HG02885 (cell line): ENCODE measurements at regions not wholly inside any gene's neighbourhood (a gene's known extent, or its start where the extent isn't known, plus 50 kb on each side); places are given as distances from the start of the nearest gene placed in this dataset.

ENCODE experiments used
- ATAC-seq: cut with Tn5 transposase; IDR thresholded peaks from one replicate; pipeline ENCODE4 v1.9.1; 2021; ENCODE audit warnings: mild to moderate bottlenecking; ENCODE audit not compliant: unreplicated experiment, poor library complexity

DNA sequence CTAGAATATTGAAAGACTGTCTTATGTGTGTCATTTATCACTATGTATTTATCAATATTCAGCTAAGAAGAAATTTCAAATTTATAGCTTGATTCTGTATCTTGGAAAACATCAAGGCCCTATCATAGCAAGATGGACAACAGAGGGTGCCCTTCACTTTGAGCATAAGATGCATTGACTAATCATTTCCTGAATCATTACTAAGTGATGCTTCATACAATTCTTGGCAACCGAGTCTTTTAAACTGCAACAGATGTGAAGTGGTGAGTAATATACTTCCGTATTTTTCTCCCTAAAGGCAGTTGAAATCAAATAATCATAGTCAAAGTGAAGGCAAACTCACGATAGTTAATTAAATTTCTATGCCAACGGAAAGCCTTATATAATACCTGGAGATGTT, 318.6 kb upstream of the RGMB start:
- no peak for ATAC-seq

DNA sequence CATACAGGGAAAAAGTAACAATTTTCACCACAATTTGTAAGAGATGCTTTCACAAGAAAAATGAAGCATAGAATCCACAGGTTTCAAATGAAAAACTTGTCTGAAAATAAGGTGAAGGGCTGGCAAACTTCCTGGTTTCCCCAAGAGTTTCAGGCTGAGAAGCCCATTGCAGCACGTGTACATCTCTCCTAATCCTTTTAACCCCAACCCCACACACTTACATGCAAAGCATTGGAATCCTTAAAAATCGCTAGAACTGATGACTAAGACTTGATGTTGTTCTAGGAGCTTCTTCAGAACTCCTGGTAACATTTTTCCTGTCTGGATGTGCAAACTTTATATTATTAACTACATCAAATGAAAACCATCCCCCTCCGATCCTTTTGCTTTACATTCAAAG, 317.8 kb upstream of the RGMB start:
- no peak for ATAC-seq

DNA sequence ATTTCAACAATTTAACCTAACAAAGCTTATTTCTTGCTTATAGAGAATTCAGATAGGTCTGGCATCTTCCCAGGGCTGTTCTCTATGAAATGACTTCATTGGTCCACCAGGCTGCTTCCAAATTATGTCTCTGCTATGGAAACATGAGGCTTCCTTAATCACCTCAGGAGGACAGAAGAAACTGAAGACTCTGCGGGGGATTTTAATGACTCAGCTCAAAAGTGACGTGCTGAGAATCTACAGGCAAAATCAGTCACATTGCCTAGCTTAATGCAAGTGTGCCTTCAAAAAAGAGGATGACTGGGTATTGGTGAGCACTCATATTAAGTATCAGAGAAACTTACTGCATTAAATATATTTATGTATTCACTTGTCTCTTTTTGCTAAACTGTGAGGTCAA, 315.5 kb upstream of the RGMB start:
- peak; percentile 37 for ATAC-seq

GRCh38 chr5:98458726-98459125, 314.7 kb upstream of the RGMB start:
- no peak for ATAC-seq

DNA sequence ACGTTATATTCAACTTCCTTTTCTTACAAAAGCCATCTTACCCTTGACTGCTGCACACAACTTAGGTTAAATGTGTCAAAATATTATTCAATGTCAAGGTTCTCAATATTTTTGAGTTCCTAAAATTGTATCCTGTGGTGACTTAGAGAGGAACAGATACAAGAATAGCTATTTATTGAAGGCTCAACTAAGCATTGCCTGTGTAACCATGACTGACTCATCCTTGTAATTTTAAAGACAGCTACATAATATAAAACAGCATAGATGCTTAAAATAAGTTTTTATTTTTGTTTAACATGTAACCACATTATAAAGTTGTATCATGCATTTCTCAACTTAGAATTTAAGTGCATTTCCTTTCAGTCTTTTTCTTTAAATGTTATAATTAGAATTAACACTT, 312.9 kb upstream of the RGMB start:
- ATAC-seq, result no peak

- ATAC-seq, result no peak
Measured at GRCh38 chr5:98461485-98461884, 312.0 kb upstream of the RGMB start.

DNA sequence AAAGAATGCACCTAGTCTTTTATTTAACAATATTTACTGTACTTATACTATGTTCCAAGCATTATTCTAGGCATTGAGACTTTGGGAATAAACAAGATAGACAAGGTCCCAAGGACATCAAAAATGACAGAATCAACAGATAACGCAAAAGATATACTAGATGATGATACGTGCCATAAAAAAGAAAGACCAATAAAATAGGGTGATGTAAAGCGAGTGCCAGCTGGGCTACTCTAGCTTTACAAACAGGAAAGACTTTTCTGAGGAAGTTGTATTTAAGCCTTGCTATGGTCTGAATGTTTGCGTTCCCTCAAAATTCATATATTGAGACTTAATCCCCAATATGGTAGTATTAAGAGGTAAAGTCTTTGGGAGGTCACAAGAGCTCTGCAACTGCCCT, 310.2 kb upstream of the RGMB start:
- no peak for ATAC-seq

DNA sequence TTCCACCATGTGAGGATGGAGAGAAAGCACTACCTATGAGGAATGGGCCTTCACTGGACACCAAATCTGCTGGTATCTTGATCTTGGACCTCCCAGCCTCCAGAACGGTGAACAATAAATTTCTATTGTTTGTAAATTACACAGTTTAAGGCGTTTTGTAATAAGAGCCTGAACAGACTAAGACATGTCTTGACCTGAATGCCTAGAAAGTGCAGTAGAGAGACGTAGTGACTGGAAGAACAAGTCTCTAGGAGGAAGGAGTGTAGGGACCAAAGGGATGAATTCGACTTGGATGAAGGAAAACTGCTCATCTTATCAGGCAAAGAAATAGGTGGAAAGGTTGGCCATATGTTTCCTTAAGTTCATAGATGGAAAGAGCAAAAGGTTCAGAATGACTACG, 309.8 kb upstream of the RGMB start:
- no peak for ATAC-seq

DNA sequence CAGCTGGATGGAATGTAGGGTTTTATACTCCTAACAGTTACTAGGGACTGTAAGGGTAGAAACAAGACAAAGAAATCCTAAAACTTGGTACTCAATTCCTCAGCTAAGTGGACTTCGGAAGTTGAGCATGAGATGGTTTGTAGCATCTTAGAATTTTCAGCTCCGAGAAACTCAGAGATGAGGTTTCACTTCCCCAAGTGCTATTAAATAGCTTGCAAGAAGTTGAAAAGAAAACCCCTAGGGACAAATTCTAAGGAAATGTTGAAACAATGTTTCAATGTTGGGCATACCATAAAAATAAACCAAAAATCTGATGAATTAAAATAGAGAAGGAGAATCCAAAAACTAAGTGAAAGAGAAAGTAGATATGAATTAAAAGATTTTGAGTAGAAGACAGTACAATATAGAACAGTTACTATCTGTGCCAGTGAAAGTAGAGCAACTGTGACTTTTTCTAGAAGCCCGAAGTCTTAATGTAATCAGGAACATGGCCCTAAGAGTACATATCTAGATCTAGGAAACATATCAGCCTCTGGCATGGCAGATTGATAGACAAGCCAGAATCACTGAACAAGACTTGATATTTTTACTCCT, 308.6 kb upstream of the RGMB start:
- peak; percentile 94 for ATAC-seq

GRCh38 chr5:98468188-98468869, 305.1 kb upstream of the RGMB start:
- ATAC-seq, result no peak

- no peak for ATAC-seq
Measured at GRCh38 chr5:98470747-98471146, 302.7 kb upstream of the RGMB start.

- no peak for ATAC-seq
Measured at GRCh38 chr5:98471458-98471857, 302.0 kb upstream of the RGMB start.

GRCh38 chr5:98474216-98474615, 299.2 kb upstream of the RGMB start:
- no peak for ATAC-seq

- no peak for ATAC-seq
Measured at GRCh38 chr5:98474782-98475181, 298.7 kb upstream of the RGMB start.

DNA sequence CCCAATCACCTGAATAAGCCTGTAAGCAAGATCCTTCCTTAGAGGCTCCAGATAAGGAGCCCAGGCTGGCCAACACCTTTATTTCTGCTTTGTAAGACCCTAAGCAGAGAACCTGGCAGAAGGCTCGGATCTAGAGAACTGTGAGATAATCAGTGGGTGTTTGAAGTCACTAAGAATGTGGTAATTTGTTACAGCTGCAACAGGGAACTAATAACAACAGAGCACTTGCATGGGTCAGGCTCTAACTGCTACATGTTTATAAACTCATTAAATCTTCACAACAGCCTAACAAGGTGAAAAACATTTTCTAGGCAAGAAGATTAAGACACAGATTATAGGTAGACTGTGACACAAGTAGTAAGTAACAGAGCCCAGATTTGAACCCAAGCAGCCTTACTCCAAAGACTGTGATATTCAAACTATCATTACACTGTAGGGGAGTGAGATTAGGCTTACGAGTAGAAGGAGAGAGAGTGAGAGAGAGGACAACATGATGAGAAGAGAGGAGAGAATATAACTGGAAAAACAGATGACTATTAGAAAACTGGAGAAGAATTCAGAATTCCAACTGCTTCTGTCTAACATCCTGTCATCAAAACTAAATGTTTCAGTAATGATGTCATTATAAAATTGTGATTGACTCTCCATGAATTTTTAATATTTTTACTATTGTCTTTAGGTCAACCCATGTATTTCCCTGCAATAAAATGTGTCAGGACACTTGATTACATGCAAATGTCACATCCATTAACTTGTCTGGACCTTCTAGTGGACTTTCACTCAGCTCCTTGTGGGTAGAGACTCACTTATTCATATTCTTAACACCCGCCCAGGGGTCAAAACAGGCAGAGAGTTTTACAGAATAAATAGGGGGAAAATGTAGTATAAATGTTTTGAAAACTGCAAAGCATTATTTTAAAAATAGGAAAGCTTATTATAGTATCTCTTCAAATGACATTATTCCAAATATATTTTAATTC, 290.9 kb upstream of the RGMB start:
- ATAC-seq, result no peak

DNA sequence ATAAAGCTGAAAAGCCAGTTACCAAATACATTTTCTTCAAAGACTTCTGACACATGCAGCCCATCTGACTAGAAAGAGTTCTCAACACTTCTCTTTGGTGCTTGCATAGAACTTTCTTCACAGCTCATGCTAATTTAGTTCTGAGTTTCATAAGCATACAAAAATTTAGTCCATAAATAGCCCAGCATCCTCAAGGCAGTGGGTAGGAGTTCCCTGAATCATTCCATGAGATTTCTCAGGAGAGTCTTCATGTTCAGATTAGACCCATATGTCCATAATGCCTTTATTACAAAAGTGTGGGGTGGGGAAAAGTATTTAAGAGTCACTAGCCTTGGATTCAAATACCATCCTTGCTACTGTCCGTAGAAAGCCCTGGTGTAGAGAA, 290.2 kb upstream of the RGMB start:
- ATAC-seq, result no peak

GRCh38 chr5:98489021-98489420, 284.4 kb upstream of the RGMB start:
- ATAC-seq, result no peak

GRCh38 chr5:98490348-98490747, 283.1 kb upstream of the RGMB start:
- no peak for ATAC-seq

- ATAC-seq, result no peak
Measured at GRCh38 chr5:98492258-98492657, 281.2 kb upstream of the RGMB start.

- no peak for ATAC-seq
Measured at GRCh38 chr5:98497418-98497817, 276.0 kb upstream of the RGMB start.

DNA sequence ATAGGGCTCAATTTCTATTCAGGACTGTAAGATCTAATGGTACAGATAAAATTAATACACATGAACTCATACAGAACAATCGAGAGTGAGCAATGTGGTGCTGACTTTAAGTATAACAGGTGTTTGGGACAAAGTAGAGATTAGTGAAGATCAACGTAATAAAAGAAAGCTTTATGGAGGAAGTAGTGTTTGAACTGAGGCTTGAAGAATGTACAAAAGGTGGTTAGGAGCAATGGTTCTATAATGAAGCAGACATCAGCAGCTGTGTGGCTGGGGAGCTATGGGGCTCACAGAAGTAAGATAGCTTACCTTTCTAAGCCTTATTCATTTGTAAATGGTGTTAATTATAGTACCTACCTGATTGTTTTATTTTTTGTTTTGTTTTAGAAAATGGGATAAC, 275.4 kb upstream of the RGMB start:
- ATAC-seq, result no peak
